ENCODE measurements at regions not wholly inside any gene's neighbourhood (a gene's known extent, or its start where the extent isn't known, plus 50 kb on each side); places are given as distances from the start of the nearest gene placed in this dataset.

GRCh38 chr1:117678246-117678977 is 72.6 kb downstream of the TENT5C start:
- DNase-seq, result no peak

- DNase-seq, result no peak
Measured at GRCh38 chr1:117679299-117679698, 73.5 kb downstream of the TENT5C start.

DNA sequence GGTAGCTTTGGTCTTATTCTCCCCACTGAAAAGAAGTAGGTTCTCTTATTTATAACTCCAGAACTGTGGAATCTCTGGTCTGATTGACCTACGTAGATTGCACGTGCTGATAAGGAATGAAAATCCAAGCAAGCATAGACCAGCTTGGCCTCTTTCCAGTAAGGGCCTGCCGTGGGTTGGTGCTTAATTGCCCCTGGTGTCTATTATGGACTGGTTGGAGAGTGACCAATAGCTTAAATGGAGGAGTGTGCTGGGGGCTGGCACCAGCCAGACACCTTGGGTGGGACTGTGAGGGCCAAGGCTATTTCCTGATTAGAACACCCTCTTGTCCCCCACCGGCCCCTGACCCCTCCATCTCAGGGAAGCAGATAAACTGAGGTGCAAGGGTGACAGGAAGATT is 74.0 kb downstream of the TENT5C start:
- DNase-seq, result no peak

GRCh38 chr1:117680316-117681002 is 74.6 kb downstream of the TENT5C start:
- DNase-seq, result no peak

DNA sequence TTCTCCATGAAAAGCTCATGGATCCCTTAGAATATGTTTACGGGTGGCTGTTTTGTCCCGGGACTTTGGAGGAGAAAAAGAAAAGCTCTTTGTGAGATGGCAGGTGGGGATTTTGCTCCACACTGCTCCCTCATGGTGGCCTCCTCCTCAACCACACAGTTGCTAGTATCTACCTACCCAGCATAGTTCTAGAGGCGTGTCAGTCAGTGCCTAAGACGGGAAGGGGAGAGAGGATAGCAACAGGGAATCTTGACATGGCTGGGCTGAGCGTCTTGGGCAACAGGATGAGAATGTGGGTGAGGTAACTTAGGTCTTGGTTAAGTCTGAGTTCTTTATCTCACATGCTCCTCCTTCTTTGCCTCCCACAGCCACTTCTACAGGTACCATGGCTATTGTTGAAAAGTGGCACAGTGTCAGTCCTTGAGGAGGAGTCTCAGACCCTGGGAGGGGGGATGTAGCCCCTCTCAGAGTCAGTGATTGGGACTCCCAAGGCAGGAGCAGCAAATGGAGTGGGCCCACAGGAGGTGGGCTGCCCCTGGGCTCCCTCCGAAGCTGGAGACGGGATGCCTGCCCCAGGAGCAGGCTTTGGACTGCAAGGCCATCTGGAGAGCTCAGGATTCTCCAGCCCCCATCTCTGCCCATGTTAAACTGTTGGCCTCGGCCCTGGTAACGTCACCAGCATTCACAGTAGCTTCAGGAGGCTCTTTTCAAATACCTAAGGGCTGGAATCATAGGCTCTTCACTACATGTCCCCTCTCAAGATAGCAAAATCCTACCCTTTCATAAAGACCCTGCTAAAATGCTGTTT is 75.4 kb downstream of the TENT5C start:
- no peak for DNase-seq

GRCh38 chr1:117681901-117682250 is 76.0 kb downstream of the TENT5C start:
- no peak for DNase-seq

DNA sequence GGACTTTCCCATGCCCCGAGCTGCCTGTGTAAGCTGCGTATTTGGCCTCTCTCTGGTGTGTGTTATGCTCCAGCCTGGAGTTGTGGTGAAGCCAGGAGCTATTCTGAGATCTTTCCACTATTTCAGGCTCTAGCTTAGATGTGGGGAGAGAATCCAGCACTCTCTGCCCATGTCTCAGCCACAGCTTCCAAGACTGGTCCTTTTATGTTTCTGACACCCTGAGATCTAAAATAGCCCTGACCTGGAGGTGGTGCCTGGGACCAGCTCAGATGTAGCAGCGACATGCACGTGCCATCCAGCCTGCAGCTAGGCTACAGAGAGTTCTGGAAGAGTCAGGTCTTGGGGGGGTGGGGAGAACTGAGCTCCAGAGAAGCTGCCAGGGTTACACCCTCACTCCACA is 76.5 kb downstream of the TENT5C start:
- DNase-seq, result no peak

GRCh38 chr1:117683571-117684285 is 77.9 kb downstream of the TENT5C start:
- no peak for DNase-seq

- DNase-seq, result no peak
Measured at GRCh38 chr1:117685936-117686806, 80.3 kb downstream of the TENT5C start.

DNA sequence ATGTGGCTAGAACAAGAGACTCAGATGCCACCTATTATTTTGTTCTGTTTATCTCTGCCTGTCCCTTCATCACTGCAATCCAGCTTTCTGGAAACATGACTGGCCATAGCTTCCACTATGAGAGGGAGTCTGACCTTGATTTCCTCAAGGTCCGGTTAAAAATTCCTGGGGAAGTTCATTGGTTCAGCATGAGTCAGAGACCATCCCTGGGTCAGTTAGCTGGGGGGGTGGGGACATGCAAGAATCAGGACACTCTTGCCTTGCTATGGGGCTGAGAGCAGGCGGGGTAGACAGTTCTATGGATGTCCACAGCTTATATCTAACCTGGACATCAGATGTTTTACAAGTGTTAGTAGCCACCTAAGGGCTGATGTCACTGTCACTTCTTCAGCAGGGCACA is 81.1 kb downstream of the TENT5C start:
- DNase-seq, result no peak

- no peak for DNase-seq
Measured at GRCh38 chr1:117689997-117690625, 84.3 kb downstream of the TENT5C start.

DNA sequence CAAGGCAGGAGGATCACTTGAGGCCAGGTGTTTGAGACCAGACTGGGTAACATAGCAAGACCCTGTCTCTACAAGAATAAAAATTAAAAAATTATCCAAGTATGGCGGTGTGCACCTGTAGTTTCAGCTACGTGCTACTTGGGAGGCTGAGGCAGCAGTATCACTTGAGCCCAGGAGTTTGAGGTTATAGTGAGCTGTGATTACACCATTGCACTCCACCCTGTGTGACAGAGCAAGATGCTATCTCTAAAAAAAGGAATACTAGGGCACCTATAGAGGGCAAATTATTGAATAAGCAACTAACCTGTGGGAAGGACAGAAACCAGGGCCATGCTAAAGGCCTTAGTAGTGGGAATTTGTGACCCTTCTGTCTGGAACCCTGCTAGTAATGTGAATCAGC is 86.1 kb downstream of the TENT5C start:
- no peak for DNase-seq

DNA sequence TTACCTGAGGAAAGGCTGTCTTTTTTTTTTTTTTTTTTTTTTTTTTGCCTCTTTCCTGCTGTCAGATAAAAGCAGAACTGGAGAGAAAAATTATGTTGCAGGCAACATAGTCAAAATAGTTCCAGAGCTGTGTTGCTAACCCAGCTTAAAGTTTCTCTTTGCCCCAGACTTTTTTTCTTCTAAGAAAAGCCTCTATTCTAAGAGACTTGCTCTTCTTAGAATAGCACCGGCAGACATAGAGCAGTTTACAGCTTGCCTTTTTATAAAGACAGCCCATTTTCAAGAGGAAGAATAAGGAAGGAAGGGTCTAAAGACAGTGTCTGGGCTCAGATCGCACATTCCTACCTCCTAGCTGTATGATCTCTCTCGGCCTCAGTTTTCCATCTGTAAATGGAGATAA is 88.7 kb downstream of the TENT5C start:
- DNase-seq, result no peak

- no peak for DNase-seq
Measured at GRCh38 chr1:117695796-117696490, 90.1 kb downstream of the TENT5C start.

GRCh38 chr1:117696561-117696960 is 90.7 kb downstream of the TENT5C start:
- DNase-seq, result no peak

DNA sequence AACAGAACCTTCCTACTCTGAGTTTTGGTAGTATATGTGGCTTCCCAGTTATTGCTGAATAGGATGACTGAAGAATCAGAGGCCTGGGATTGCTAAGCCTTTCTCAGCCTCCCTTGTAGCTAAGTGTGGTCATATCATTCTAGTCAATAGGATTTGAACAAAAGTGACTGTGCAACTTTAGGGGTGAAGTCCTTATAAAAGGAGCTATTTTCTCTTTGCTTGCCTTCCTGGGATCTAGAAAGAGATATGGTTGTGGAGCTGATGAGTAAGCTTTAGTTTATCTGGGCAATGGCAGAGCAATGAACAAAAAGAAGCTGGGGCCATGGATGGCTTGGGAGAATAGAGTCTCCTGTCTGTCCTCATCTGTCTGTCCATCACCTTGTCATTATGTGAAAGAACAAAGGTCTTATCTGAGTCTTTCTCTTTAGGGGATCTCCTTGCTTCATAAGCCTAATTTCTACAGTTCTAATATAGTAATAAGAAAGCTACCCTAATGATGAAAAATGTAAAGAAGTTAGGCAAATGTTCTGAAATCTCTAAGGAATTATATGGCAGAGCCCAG is 91.5 kb downstream of the TENT5C start:
- DNase-seq, result no peak

GRCh38 chr1:117698398-117699160 is 92.7 kb downstream of the TENT5C start:
- DNase-seq, result no peak

DNA sequence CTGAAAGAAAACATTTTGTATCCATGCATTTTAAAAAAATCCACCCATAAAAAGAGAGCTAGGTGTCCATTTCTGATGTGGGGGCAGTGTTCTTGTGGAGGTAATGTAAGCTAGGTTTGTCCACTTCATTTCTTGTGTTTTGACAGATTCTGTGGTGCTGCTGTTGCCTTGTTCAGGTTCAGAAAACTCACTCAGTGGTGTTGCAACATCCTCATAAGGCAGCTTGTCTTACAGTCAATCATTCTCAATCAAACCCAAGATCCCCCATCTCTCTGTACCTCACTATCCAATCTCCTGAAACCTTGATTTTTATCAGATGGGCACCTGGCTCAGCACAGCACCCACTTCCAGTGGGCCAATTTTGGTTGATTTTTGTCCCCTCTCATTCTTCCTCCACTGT is 94.1 kb downstream of the TENT5C start:
- no peak for DNase-seq

DNA sequence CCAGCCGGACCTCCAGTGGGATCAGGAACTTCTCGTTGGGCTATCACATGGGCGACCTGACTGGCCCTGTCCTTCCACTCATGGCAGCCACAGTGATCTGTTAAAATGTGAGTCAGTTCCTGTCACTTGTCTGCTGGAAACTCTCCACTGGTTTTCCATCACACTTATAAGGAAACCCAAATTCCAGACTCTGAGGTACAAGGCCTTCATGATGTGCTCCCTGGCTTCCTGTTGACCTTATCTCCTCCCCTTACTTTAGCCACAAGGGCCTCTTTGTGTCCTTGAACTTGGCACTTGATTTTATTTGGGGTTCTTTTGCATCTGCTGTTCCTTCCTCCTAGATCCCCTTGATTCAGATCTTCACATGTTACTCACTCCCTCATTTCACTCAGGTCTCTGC is 96.8 kb downstream of the TENT5C start:
- no peak for DNase-seq

DNA sequence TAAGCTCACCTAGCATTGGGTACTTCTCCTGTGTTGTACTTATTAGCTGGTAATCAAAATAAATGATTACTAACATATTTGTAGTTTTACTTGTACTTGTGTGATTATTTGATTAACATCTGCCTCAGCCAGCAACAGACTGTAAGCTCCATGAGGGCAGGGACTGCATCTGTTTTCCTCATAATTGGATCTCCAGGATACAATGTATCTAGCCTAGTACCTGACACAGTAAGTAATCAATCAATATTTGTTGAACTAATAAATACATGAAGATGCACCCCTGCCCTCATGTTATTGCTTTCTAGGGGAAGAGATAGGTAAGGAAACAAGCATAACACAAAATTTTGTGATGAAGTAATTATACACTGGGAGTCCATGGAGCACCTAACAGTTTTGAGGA is 101.5 kb downstream of the TENT5C start:
- DNase-seq, result no peak
